OCI-LY7 (cell line): ENCODE measurements at regions not wholly inside any gene's neighbourhood (a gene's known extent, or its start where the extent isn't known, plus 50 kb on each side); places are given as distances from the start of the nearest gene placed in this dataset.

ENCODE experiments used
- BruUV-seq: library from RNA; stranded (reverse); fragments of 400-500 nt; replicated peaks from 2 replicates; lab custom pipeline; 2021; lab: Mats Ljungman, UMichigan
- CTCF ChIA-PET: fragments of 300-600 bp; sonication (Branson Sonifier 250); formaldehyde crosslinking; loops from one replicate; lab custom pipeline; 2022; ENCODE audit warnings: antibody characterized with exemption; ENCODE audit not compliant: unreplicated experiment; lab: Charles Lee
- POLR2A ChIA-PET: fragments of 300-600 bp; sonication (Branson Sonifier 250); formaldehyde crosslinking; loops from one replicate; lab custom pipeline; 2022; ENCODE audit warnings: antibody characterized with exemption; lab: Charles Lee
- DNase-seq: peaks from one replicate; pipeline ENCODE4 v3.0.0-alpha.2; 2015; ENCODE audit warnings: low spot score
- H2AFZ ChIP-seq: fragments of 200-600 bp; sonication (generic), shearing (Covaris generic); 2 replicates; pipeline ENCODE4 v1.6.1; 2014; ENCODE audit warnings: mild to moderate bottlenecking, antibody characterized with exemption, low read length, moderate library complexity
- H3K27ac ChIP-seq: fragments of 200-600 bp; sonication (generic); 2 replicates; pipeline ENCODE4 v1.5.1; 2014; ENCODE audit warnings: mixed run types, low read depth, mild to moderate bottlenecking, moderate library complexity, low read length, inconsistent platforms; ENCODE audit not compliant: poor library complexity, severe bottlenecking
- H3K36me3 ChIP-seq: fragments of 200-600 bp; sonication (generic); 2 replicates; pipeline ENCODE4 v1.6.1; 2014; ENCODE audit warnings: mild to moderate bottlenecking, antibody characterized with exemption, low read length, moderate library complexity, mixed read lengths; ENCODE audit not compliant: insufficient read depth
- H3K4me1 ChIP-seq: fragments of 200-600 bp; sonication (generic); 2 replicates; pipeline ENCODE4 v1.5.1; 2014; ENCODE audit warnings: mild to moderate bottlenecking, low read length; ENCODE audit not compliant: insufficient read depth, poor library complexity, severe bottlenecking
- H3K4me2 ChIP-seq: fragments of 200-600 bp; sonication (generic); 2 replicates; pipeline ENCODE4 v1.6.1; 2014; ENCODE audit warnings: mild to moderate bottlenecking, low read length
- H3K4me3 ChIP-seq: fragments of 200-600 bp; sonication (generic); 2 replicates; pipeline ENCODE4 v1.5.1; 2014; ENCODE audit warnings: mild to moderate bottlenecking, low read depth, low read length; ENCODE audit not compliant: poor library complexity, severe bottlenecking
- H3K79me2 ChIP-seq: fragments of 200-600 bp; sonication (generic); 2 replicates; pipeline ENCODE4 v1.6.1; 2016; ENCODE audit warnings: low read depth, mild to moderate bottlenecking, low read length, moderate library complexity, mixed read lengths; ENCODE audit not compliant: insufficient read depth
- H3K9me2 ChIP-seq: fragments of 200-600 bp; sonication (generic); 2 replicates; pipeline ENCODE4 v1.6.1; 2016; ENCODE audit warnings: mild to moderate bottlenecking, low read length, mixed read lengths; ENCODE audit not compliant: insufficient read depth
- H3K9me3 ChIP-seq: fragments of 200-600 bp; sonication (generic); 2 replicates; pipeline ENCODE4 v1.6.1; 2014; ENCODE audit warnings: mild to moderate bottlenecking, mixed run types, low read length, mixed read lengths
- H4K20me1 ChIP-seq: fragments of 200-600 bp; sonication (generic); 2 replicates; pipeline ENCODE4 v1.6.1; 2014; ENCODE audit warnings: mild to moderate bottlenecking, antibody characterized with exemption, low read length, moderate library complexity, mixed read lengths; ENCODE audit not compliant: insufficient read depth
- CTCF ChIP-seq: fragments of 200-600 bp; sonication (generic); conservative IDR thresholded peaks from 2 replicates; pipeline ENCODE4 v1.5.1; 2014; ENCODE audit warnings: mild to moderate bottlenecking, antibody characterized with exemption, low read length, moderate library complexity, mixed read lengths
- EZH2phosphoT487 ChIP-seq: fragments of 200-600 bp; sonication (generic); IDR thresholded peaks from 2 replicates; pipeline ENCODE4 v1.6.1; 2018; ENCODE audit warnings: low read depth, borderline replicate concordance, mild to moderate bottlenecking, mixed run types, antibody characterized with exemption, low read length, moderate library complexity, mixed read lengths
- intact Hi-C: fragments of 100-400 bp; cut with micrococcal nuclease; formaldehyde crosslinking; loops from one replicate; pipeline ENCODE4 v1.10.0; 2022; ENCODE audit not compliant: unreplicated experiment

- no TSS peak for BruUV-seq
- Histone ChIP-seq H3K79me2 (no peaks in the 10 kb centered on the region), H3K36me3 (no peaks in the 10 kb centered on the region), H2AFZ (no peak overlapping the region), H3K9me2 (no peaks in the 10 kb centered on the region), H3K4me1 (no peaks in the 10 kb centered on the region), H3K4me3 (no peak overlapping the region), H3K27ac (no peak overlapping the region), H3K4me2 (no peak overlapping the region), H3K9me3 (no peaks in the 10 kb centered on the region), H4K20me1 (no peaks in the 10 kb centered on the region)
- no peak for DNase-seq
- no peak for TF ChIP-seq CTCF
- no peak for TF ChIP-seq EZH2phosphoT487
- intact Hi-C loops: no loop called here
- ChIA-PET POLR2A (interaction anchor here (0.9 to 1.2 kb wide), 2 partner anchors 13 to 30 kb away, joined by 3 to 5 read pairs; no protein-coding TSS in a partner anchor), CTCF (no interaction called here)
Measured at GRCh38 chr4:86439293-86439692, 79.4 kb upstream of the MAPK10 start.

- no peak overlapping the region for H3K4me2 ChIP-seq
- no peaks in the 10 kb centered on the region for H3K36me3 ChIP-seq
- TF ChIP-seq CTCF (no peak), EZH2phosphoT487 (no peak)
- ChIA-PET CTCF (no interaction called here), POLR2A (interaction anchor here (0.6 kb wide), 1 partner anchor 250 kb away, joined by 5 read pairs; no protein-coding TSS in a partner anchor)
- H3K9me3 ChIP-seq: no peaks in the 10 kb centered on the region
- H2AFZ ChIP-seq: no peak overlapping the region
- H3K4me3 ChIP-seq: no peak overlapping the region
- BruUV-seq: no TSS peak
- no peaks in the 10 kb centered on the region for H3K4me1 ChIP-seq
- no peaks in the 10 kb centered on the region for H3K9me2 ChIP-seq
- no peak for DNase-seq
- intact Hi-C loops: no loop called here
- H3K27ac ChIP-seq: no peak overlapping the region
- H4K20me1 ChIP-seq: no peaks in the 10 kb centered on the region
- no peaks in the 10 kb centered on the region for H3K79me2 ChIP-seq
Measured at GRCh38 chr4:86441175-86441936, 81.5 kb upstream of the MAPK10 start.

- Histone ChIP-seq H3K4me1 (no peaks in the 10 kb centered on the region), H4K20me1 (no peaks in the 10 kb centered on the region), H2AFZ (no peak overlapping the region), H3K27ac (no peak overlapping the region), H3K9me2 (no peaks in the 10 kb centered on the region), H3K36me3 (no peaks in the 10 kb centered on the region), H3K4me3 (no peak overlapping the region), H3K79me2 (no peaks in the 10 kb centered on the region), H3K4me2 (no peak overlapping the region), H3K9me3 (no peaks in the 10 kb centered on the region)
- intact Hi-C loops: no loop called here
- TF ChIP-seq CTCF: no peak
- no peak for TF ChIP-seq EZH2phosphoT487
- DNase-seq: no peak
- ChIA-PET POLR2A (interaction anchor here (0.5 kb wide), 2 partner anchors 58 to 137 kb away, joined by 3 to 7 read pairs; no protein-coding TSS in a partner anchor), CTCF (no interaction called here)
- no TSS peak for BruUV-seq
Measured at GRCh38 chr4:86442881-86443280, 83.0 kb upstream of the MAPK10 start.
